B cell (primary cell): ENCODE measurements at regions not wholly inside any gene's neighbourhood (a gene's known extent, or its start where the extent isn't known, plus 50 kb on each side); places are given as distances from the start of the nearest gene placed in this dataset.

Experiments
- ATAC-seq: fragments of 200-7000 bp; cut with Tn5 transposase; one replicate; pipeline ENCODE4 v1.10.0; 2021; ENCODE audit warnings: low read depth, mild to moderate bottlenecking, moderate number of reproducible peaks, moderate library complexity
- CTCF ChIA-PET: fragments of 350-600 bp; sonication (Branson Sonifier 250); formaldehyde crosslinking; loops from one replicate; lab custom pipeline; 2021; ENCODE audit warnings: antibody characterized with exemption, inconsistent platforms; lab: Charles Lee
- POLR2A ChIA-PET: fragments of 350-600 bp; sonication (Branson Sonifier 250); formaldehyde crosslinking; loops from one replicate; lab custom pipeline; 2021; ENCODE audit warnings: antibody characterized with exemption; lab: Charles Lee
- DNase-seq: peaks from one replicate; pipeline ENCODE4 v3.0.0; 2013
- H2AFZ ChIP-seq: 2 replicates; pipeline ENCODE4 v1.6.1; 2012; ENCODE audit warnings: mild to moderate bottlenecking, low read depth, low read length; ENCODE audit not compliant: insufficient read depth, poor library complexity, severe bottlenecking
- H3K27ac ChIP-seq, 2 donors: 1 replicate in 1 of 2; 2 replicates in 1 of 2; pipeline ENCODE4 v1.5.1; 2012 to 2013; ENCODE audit warnings: low read length in 2 of 2, mild to moderate bottlenecking in 2 of 2, moderate library complexity in 1 of 2
- H3K27me3 ChIP-seq, 4 experiments: fragments of 200-600 bp in 1 of 4; sonication (generic) in 1 of 4; replicated peaks in 1 of 4; 1 replicate in 2 of 4; 2 replicates in 2 of 4; pipeline versions ENCODE4 v1.6.1 to v1.7.0; 2013 to 2016; ENCODE audit warnings: low read length in 3 of 4, mild to moderate bottlenecking in 2 of 4, mixed read lengths in 1 of 4, moderate library complexity in 1 of 4; ENCODE audit not compliant: insufficient read depth in 4 of 4, control insufficient read depth in 3 of 4; ENCODE audit errors: control extremely low read depth in 1 of 4
- H3K36me3 ChIP-seq, 2 experiments: replicated peaks in 1 of 2; 1 replicate in 1 of 2; 2 replicates in 1 of 2; pipeline versions ENCODE4 v1.6.1 to v1.7.1; 2013; ENCODE audit warnings: low read length in 1 of 2; ENCODE audit not compliant: insufficient read depth in 2 of 2, control insufficient read depth in 1 of 2; ENCODE audit errors: control extremely low read depth in 1 of 2, extremely low read depth in 1 of 2
- H3K4me1 ChIP-seq, 2 donors: fragments of 200-600 bp in 1 of 2; sonication (generic) in 1 of 2; 1 replicate in 1 of 2; 2 replicates in 1 of 2; pipeline versions ENCODE4 v1.5.1 to v1.6.1; 2013 to 2017; ENCODE audit warnings: low read length in 2 of 2; ENCODE audit not compliant: control insufficient read depth in 2 of 2, insufficient read depth in 2 of 2
- H3K4me2 ChIP-seq: replicated peaks from 2 replicates; pipeline ENCODE3; 2012; ENCODE audit warnings: mild to moderate bottlenecking, low read depth, low read length; ENCODE audit not compliant: poor library complexity, severe bottlenecking
- H3K4me3 ChIP-seq, 5 experiments: fragments of 200-600 bp in 1 of 5; sonication (generic) in 1 of 5; 1 replicate in 3 of 5; 2 replicates in 2 of 5; pipeline versions ENCODE4 v1.5.1 to v1.7.0; 2011 to 2016; ENCODE audit warnings: low read length in 4 of 5, mild to moderate bottlenecking in 4 of 5, low read depth in 2 of 5, control low read depth in 1 of 5, moderate library complexity in 1 of 5; ENCODE audit not compliant: insufficient read depth in 1 of 5; ENCODE audit errors: control extremely low read depth in 1 of 5, extremely low read depth in 1 of 5
- H3K79me2 ChIP-seq: fragments of 200-600 bp; sonication (generic); one replicate; pipeline ENCODE4 v1.6.0; 2016; ENCODE audit warnings: low read length; ENCODE audit not compliant: control insufficient read depth, insufficient read depth
- H3K9ac ChIP-seq: fragments of 200-600 bp; sonication (generic); 2 replicates; pipeline ENCODE4 v1.6.1; 2017; ENCODE audit warnings: mild to moderate bottlenecking, low read length, moderate library complexity
- H3K9me3 ChIP-seq, 3 donors: one replicate each; pipeline versions ENCODE4 v1.6.1 to v1.7.1; 2013; ENCODE audit warnings: low read length in 2 of 3; ENCODE audit not compliant: control insufficient read depth in 2 of 3, insufficient read depth in 1 of 3; ENCODE audit errors: control extremely low read depth in 1 of 3
- H4K20me1 ChIP-seq: 2 replicates; pipeline ENCODE4 v1.6.0; 2012; ENCODE audit warnings: mild to moderate bottlenecking, low read length; ENCODE audit not compliant: insufficient read depth, control insufficient read depth, poor library complexity, severe bottlenecking
- H3K27ac Mint-ChIP-seq: one replicate; pipeline ENCODE4 v1.8.0; 2021; ENCODE audit warnings: mixed read lengths
- H3K27me3 Mint-ChIP-seq: one replicate; pipeline ENCODE4 v1.8.0; 2021; ENCODE audit warnings: mixed read lengths
- H3K4me1 Mint-ChIP-seq: one replicate; pipeline ENCODE4 v1.8.0; 2021; ENCODE audit warnings: mixed read lengths
- H3K4me3 Mint-ChIP-seq: one replicate; pipeline ENCODE4 v1.8.0; 2021; ENCODE audit warnings: mixed read lengths
- H3K9me3 Mint-ChIP-seq: one replicate; pipeline ENCODE4 v1.8.0; 2022; ENCODE audit warnings: mixed read lengths; ENCODE audit not compliant: insufficient read depth
- CTCF ChIP-seq: fragments of 200-600 bp; IDR thresholded peaks from one replicate; pipeline ENCODE4 v1.8.0; 2022; ENCODE audit warnings: antibody characterized with exemption, mild to moderate bottlenecking
- EZH2 ChIP-seq: IDR thresholded peaks from 2 replicates; pipeline ENCODE4 v1.6.1; 2012; ENCODE audit warnings: borderline replicate concordance, low read depth, mild to moderate bottlenecking, moderate library complexity, low read length; ENCODE audit not compliant: insufficient read depth, poor library complexity, severe bottlenecking
- WGBS: methylation state at CpG from one replicate; pipeline ENCODE4 v1.1.5; 2013; ENCODE audit warnings: missing lambda C conversion rate; ENCODE audit not compliant: insufficient coverage; 5-methylcytosine and 5-hydroxymethylcytosine counted together
- intact Hi-C: fragments of 100-400 bp; cut with micrococcal nuclease; formaldehyde crosslinking; loops from one replicate; pipeline ENCODE4 v1.10.0; 2022

GRCh38 chr2:164369366-164369765, 251.9 kb downstream of the GRB14 start:
- H3K9ac ChIP-seq, result no peak overlapping the region
- no peaks in the 10 kb centered on the region for H3K27me3 Mint-ChIP-seq
- H3K9me3 ChIP-seq, result peaks cover 0 to 9% (median 4%) of the 10 kb centered on the region in 3 donors
- H3K4me3 ChIP-seq, result no peak overlapping the region
- no peak for TF ChIP-seq CTCF
- no peak for TF ChIP-seq EZH2
- no CpG with 5 or more reads among the region's 1 CpG for WGBS
- H3K79me2 ChIP-seq, result no peaks in the 10 kb centered on the region
- no peaks in the 10 kb centered on the region for H3K27me3 ChIP-seq
- no peaks in the 10 kb centered on the region for H3K36me3 ChIP-seq
- ATAC-seq (no peak), DNase-seq (no peak)
- H3K4me3 Mint-ChIP-seq, result no peak overlapping the region
- H2AFZ ChIP-seq, result no peak overlapping the region
- H4K20me1 ChIP-seq, result no peaks in the 10 kb centered on the region
- no peak overlapping the region for H3K4me2 ChIP-seq
- intact Hi-C loops, result no loop called here
- no peaks in the 10 kb centered on the region for H3K4me1 ChIP-seq
- CTCF ChIA-PET, result no interaction called here
- POLR2A ChIA-PET, result no interaction called here
- no peak overlapping the region for H3K27ac Mint-ChIP-seq
- peaks cover 4% of the 10 kb centered on the region for H3K9me3 Mint-ChIP-seq
- no peaks in the 10 kb centered on the region for H3K4me1 Mint-ChIP-seq
- no peak overlapping the region for H3K27ac ChIP-seq

- no CpG with 5 or more reads among the region's 2 CpGs for WGBS
- Histone ChIP-seq H3K36me3 (no peaks in the 10 kb centered on the region), H3K27ac (no peak overlapping the region), H3K79me2 (no peaks in the 10 kb centered on the region), H3K4me1 (no peaks in the 10 kb centered on the region), H2AFZ (no peak overlapping the region), H3K9me3 (peaks cover 0 to 9% (median 4%) of the 10 kb centered on the region in 3 donors), H3K9ac (no peak overlapping the region), H3K4me2 (no peak overlapping the region), H3K4me3 (no peak overlapping the region), H4K20me1 (no peaks in the 10 kb centered on the region), H3K27me3 (no peaks in the 10 kb centered on the region)
- Mint-ChIP-seq H3K27ac (no peak overlapping the region), H3K27me3 (no peaks in the 10 kb centered on the region), H3K9me3 (peaks cover 4% of the 10 kb centered on the region), H3K4me1 (no peaks in the 10 kb centered on the region), H3K4me3 (no peak overlapping the region)
- CTCF ChIA-PET, result no interaction called here
- TF ChIP-seq EZH2 (no peak), CTCF (no peak)
- POLR2A ChIA-PET, result no interaction called here
- DNase-seq (no peak), ATAC-seq (no peak)
- intact Hi-C loops, result no loop called here
Measured at GRCh38 chr2:164368896-164369295, 252.4 kb downstream of the GRB14 start.
